ENCODE measurements at regions not wholly inside any gene's neighbourhood (a gene's known extent, or its start where the extent isn't known, plus 50 kb on each side); places are given as distances from the start of the nearest gene placed in this dataset.
"Not testable (repeated sequence)": the region's sequence is repeated elsewhere in the genome, so short reads cannot be mapped to it uniquely, and the experiment has no call there.

DNA sequence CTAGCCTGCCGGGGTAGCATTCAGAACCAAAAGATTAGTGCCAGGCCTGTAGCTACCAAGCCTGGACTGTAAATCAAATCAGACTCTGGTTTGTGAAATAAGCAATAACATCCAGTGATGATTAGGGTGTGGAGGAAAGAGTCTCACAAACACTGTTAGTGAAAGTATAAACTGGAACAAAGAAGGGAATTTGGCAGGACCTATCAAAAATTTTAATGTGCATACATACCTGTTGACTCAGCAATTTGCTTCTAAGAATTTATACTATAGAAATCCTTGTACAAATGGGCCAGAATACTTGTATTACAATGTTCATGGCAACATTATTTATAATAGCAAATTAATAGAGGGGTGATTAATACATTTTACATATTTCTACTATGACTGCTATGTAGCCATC, 109.8 kb upstream of the WARS2 start:
- 50% methylated on average over 1 of the region's 1 CpG for WGBS (ENCODE audit: insufficient coverage)
- no peak overlapping the region for H3K4me3 ChIP-seq (ENCODE audit: low read length)
- no peaks in the 10 kb centered on the region for H3K4me1 ChIP-seq (ENCODE audit: control insufficient read depth, insufficient read depth, low read length)
- no peak overlapping the region for H3K27ac ChIP-seq (ENCODE audit: low read length)
- no peak for DNase-seq
- H3K9me3 ChIP-seq (replicated peaks; ENCODE audit: control insufficient read depth, low read depth, low read length) = no peaks in the 10 kb centered on the region
- H3K27me3 ChIP-seq (ENCODE audit: control insufficient read depth, insufficient read depth, low read length) = no peaks in the 10 kb centered on the region
- H3K36me3 ChIP-seq (ENCODE audit: control insufficient read depth, insufficient read depth, low read length) = no peaks in the 10 kb centered on the region

DNA sequence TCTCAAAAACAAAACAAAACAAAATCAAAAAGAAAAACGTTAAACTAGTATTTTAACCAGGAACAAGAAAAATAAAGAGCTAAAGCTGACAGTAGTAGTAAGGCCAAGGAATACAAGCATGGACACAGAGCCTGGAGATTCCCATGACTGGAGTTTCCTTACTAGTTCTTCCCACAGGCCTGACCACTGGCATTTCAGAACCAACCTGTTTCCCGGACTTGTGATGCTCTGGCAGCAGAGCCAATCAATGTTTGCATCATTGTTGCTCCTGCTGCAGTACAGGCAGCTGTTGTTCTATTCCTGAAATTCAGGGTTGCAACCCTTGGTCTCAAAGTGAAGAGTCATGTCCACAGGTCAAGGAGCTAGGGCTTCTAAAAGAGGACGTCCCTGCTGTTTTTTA, 111.3 kb upstream of the WARS2 start:
- no peak for DNase-seq
- Histone ChIP-seq H3K36me3 (ENCODE audit: control insufficient read depth, insufficient read depth, low read length) (no peaks in the 10 kb centered on the region), H3K4me1 (ENCODE audit: control insufficient read depth, insufficient read depth, low read length) (no peaks in the 10 kb centered on the region), H3K27me3 (ENCODE audit: control insufficient read depth, insufficient read depth, low read length) (no peaks in the 10 kb centered on the region), H3K4me3 (ENCODE audit: low read length) (no peak overlapping the region), H3K27ac (ENCODE audit: low read length) (no peak overlapping the region), H3K9me3 (replicated peaks; ENCODE audit: control insufficient read depth, low read depth, low read length) (no peaks in the 10 kb centered on the region)
- 86% methylated on average over 1 of the region's 3 CpGs for WGBS (ENCODE audit: insufficient coverage)

DNA sequence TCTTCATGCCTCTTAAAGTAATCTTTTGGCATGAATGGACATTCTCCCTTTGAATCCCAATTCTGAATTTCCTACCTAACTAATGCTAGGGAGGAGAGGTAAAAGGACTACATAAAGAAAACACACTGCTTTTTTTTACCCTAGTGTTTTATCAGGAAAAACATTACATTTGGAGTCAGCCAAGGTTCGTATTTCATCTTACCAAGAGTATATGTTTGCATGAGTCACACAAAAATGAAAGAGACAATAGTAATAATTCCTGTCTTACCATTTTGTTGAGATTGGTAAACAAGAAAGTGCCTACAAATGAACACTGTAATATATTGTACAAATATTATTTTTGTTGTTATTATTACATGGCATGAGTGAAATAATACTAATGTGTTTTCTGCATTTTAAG, 112.9 kb upstream of the WARS2 start:
- DNase-seq = peak; percentile 21
- no peak overlapping the region for H3K4me3 ChIP-seq (ENCODE audit: low read length)

DNA sequence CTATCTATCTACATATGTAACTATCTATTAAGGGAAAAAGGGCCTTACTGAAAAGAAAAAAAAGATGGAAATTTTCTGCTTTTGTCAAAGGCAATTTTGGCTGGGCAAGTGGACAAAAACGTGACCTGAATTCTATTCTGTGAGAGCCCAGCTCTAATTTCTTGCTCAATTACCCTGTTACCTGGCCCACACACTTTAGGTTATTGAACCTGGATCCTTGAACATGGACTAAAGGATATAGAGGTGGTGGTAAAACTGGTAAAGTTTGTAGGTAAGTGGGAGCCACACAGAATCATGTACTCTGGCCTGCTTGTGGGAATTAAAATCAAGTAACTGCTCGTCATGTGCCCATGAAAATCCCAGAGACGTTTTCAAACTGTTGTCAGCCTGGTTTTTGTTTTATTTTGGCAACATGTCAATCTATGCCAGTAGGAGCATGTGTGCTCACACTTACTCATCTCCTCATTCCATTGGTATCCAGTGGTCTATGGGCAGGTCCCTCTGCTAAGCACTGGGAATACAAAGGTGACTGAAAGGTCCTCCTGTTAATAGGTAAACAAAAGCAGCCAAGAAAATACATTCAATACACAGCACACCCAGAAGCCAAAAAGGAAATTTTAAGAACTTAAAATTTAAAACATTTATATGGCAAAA, 113.7 kb upstream of the WARS2 start:
- Histone ChIP-seq H3K27me3 (ENCODE audit: control insufficient read depth, insufficient read depth, low read length) (no peaks in the 10 kb centered on the region), H3K4me3 (ENCODE audit: low read length) (no peak overlapping the region), H3K27ac (ENCODE audit: low read length) (no peak overlapping the region), H3K4me1 (ENCODE audit: control insufficient read depth, insufficient read depth, low read length) (no peaks in the 10 kb centered on the region), H3K36me3 (ENCODE audit: control insufficient read depth, insufficient read depth, low read length) (no peaks in the 10 kb centered on the region), H3K9me3 (replicated peaks; ENCODE audit: control insufficient read depth, low read depth, low read length) (no peaks in the 10 kb centered on the region)
- no peak for DNase-seq
- WGBS (ENCODE audit: insufficient coverage) = 56% methylated on average over 2 of the region's 3 CpGs

More for the DNA sequence above, 112.9 kb upstream of the WARS2 start:
- WGBS (ENCODE audit: insufficient coverage) = no CpG with 5 or more reads among the region's 1 CpG
- Histone ChIP-seq H3K9me3 (replicated peaks; ENCODE audit: control insufficient read depth, low read depth, low read length) (no peaks in the 10 kb centered on the region), H3K27me3 (ENCODE audit: control insufficient read depth, insufficient read depth, low read length) (no peaks in the 10 kb centered on the region), H3K36me3 (ENCODE audit: control insufficient read depth, insufficient read depth, low read length) (no peaks in the 10 kb centered on the region), H3K4me1 (ENCODE audit: control insufficient read depth, insufficient read depth, low read length) (no peaks in the 10 kb centered on the region), H3K27ac (ENCODE audit: low read length) (no peak overlapping the region)

DNA sequence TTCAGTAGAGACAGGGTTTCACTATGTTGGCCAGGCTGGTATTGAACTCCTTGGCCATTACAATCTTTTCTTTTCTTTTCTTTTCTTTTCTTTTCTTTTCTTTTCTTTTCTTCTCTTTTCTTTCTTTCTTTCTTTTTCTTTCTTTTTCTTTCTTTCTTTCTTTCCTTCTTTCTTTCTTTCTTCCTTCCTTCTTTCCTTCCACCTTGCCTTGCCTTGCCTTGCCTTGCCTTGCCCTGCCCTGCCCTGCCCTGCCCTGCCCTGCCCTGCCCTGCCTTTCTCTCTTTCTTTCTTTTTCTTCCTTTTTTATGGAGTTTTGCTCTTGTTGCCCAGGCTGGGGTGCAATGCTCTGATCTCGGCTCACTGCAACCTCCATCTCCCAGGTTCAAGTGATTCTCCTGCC, 112.5 kb upstream of the HAO2 start:
- no CpG with 5 or more reads among the region's 1 CpG for WGBS (ENCODE audit: insufficient coverage)

DNA sequence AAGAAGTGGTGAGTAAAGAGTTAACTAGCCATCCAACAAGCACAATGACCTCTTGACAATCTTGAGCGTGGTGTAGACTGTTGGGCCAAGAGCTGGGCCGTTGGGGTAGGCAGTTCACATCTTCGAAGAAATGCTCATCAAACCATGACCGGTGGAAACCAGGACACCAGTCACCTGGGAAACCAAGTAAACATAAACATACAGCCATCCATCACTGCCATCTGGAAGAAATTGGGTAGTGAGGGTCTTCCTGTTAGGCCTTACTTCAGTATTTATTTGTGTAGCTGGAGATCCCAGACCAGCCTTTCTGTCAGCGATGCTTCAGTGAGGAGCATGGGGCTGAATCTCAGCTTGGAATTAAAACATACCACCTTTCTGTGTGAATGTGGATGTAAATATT, 108.1 kb upstream of the HAO2 start:
- H3K36me3 ChIP-seq (ENCODE audit: control insufficient read depth, insufficient read depth, low read length) = no peaks in the 10 kb centered on the region
- no peaks in the 10 kb centered on the region for H3K27me3 ChIP-seq (ENCODE audit: control insufficient read depth, insufficient read depth, low read length)
- no peak overlapping the region for H3K4me3 ChIP-seq (ENCODE audit: low read length)
- DNase-seq = no peak
- no CpG with 5 or more reads among the region's 5 CpGs for WGBS (ENCODE audit: insufficient coverage)
- no peaks in the 10 kb centered on the region for H3K4me1 ChIP-seq (ENCODE audit: control insufficient read depth, insufficient read depth, low read length)
- H3K27ac ChIP-seq (ENCODE audit: low read length) = no peak overlapping the region
- no peaks in the 10 kb centered on the region for H3K9me3 ChIP-seq (replicated peaks; ENCODE audit: control insufficient read depth, low read depth, low read length)

More for the DNA sequence above, 112.5 kb upstream of the HAO2 start:
- not testable (repeated sequence) for H3K9me3 ChIP-seq (replicated peaks; ENCODE audit: control insufficient read depth, low read depth, low read length); H3K27ac ChIP-seq (ENCODE audit: low read length); H3K4me3 ChIP-seq (ENCODE audit: low read length); H3K36me3 ChIP-seq (ENCODE audit: control insufficient read depth, insufficient read depth, low read length); H3K4me1 ChIP-seq (ENCODE audit: control insufficient read depth, insufficient read depth, low read length); DNase-seq; H3K27me3 ChIP-seq (ENCODE audit: control insufficient read depth, insufficient read depth, low read length)

DNA sequence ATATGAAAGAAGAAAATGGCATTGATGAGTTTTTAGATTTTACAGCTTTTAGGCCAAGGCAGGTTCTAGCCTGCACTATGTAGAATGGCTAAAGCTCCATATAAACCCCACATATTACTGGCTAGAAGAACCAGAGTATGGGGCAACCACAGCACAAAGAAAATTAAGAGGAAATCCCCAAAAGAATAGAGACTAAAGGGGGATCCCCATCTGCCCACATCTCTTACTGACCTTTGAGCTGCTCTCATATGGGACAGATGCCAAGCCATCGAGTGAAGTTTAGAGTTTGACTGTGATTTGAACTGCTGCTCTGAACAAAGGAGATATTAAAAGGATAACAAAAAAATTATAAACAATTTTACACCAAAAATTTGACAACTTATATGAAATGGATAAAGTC, 102.2 kb upstream of the HAO2 start:
- no peak for DNase-seq

DNA sequence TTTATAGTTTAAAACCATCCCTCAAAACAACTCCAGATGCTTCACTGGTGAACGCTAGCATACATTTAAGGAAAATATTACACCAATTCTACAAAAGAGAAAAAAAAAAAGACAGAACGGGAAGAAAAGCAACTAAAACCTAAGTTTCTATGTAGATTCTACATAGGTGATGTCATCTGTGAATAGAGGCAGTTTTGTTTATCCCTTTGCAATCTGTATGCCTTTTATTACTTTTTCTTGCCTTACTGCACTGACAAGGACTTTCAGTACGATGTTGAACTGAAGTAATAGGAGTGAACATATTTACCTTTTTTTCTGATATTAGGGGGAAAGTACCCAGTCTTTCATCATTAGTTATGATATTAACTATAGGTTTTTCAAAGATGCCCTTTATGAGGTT, 101.7 kb upstream of the HAO2 start:
- H3K9me3 ChIP-seq (replicated peaks; ENCODE audit: control insufficient read depth, low read depth, low read length) = no peaks in the 10 kb centered on the region
- no peaks in the 10 kb centered on the region for H3K4me1 ChIP-seq (ENCODE audit: control insufficient read depth, insufficient read depth, low read length)
- no peaks in the 10 kb centered on the region for H3K27me3 ChIP-seq (ENCODE audit: control insufficient read depth, insufficient read depth, low read length)
- no peak overlapping the region for H3K4me3 ChIP-seq (ENCODE audit: low read length)
- no peaks in the 10 kb centered on the region for H3K36me3 ChIP-seq (ENCODE audit: control insufficient read depth, insufficient read depth, low read length)
- H3K27ac ChIP-seq (ENCODE audit: low read length) = no peak overlapping the region
- DNase-seq = no peak
- WGBS (ENCODE audit: insufficient coverage) = no CpG with 5 or more reads among the region's 3 CpGs

More for the DNA sequence above, 102.2 kb upstream of the HAO2 start:
- Histone ChIP-seq H3K9me3 (replicated peaks; ENCODE audit: control insufficient read depth, low read depth, low read length) (no peaks in the 10 kb centered on the region), H3K27me3 (ENCODE audit: control insufficient read depth, insufficient read depth, low read length) (no peaks in the 10 kb centered on the region), H3K27ac (ENCODE audit: low read length) (no peak overlapping the region), H3K4me3 (ENCODE audit: low read length) (no peak overlapping the region), H3K36me3 (ENCODE audit: control insufficient read depth, insufficient read depth, low read length) (no peaks in the 10 kb centered on the region), H3K4me1 (ENCODE audit: control insufficient read depth, insufficient read depth, low read length) (no peaks in the 10 kb centered on the region)
- WGBS (ENCODE audit: insufficient coverage) = no CpG with 5 or more reads among the region's 1 CpG

DNA sequence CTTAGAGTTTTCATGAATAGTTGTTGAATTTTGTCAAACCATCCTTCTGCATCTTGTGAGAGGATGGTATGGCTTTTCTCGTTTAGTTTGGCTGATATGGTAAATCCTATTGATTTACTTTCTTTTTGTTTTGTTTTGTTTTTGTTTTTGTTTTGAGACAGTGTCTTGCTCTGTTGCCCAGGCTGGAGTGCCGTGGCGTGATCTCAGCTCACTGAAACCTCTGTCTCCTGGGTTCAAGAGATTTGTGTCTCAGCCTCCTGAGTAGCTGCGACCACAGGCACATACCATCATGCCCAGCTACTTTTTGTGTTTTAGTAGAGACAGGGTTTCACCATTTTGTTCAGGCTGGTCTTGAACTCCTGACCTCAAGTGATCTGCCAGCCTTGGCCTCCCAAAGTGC, 101.3 kb upstream of the HAO2 start:
- H3K4me3 ChIP-seq (ENCODE audit: low read length); DNase-seq; H3K9me3 ChIP-seq (replicated peaks; ENCODE audit: control insufficient read depth, low read depth, low read length); H3K4me1 ChIP-seq (ENCODE audit: control insufficient read depth, insufficient read depth, low read length); H3K36me3 ChIP-seq (ENCODE audit: control insufficient read depth, insufficient read depth, low read length); H3K27ac ChIP-seq (ENCODE audit: low read length); H3K27me3 ChIP-seq (ENCODE audit: control insufficient read depth, insufficient read depth, low read length): not testable (repeated sequence)
- 80% methylated on average over 1 of the region's 4 CpGs for WGBS (ENCODE audit: insufficient coverage)

DNA sequence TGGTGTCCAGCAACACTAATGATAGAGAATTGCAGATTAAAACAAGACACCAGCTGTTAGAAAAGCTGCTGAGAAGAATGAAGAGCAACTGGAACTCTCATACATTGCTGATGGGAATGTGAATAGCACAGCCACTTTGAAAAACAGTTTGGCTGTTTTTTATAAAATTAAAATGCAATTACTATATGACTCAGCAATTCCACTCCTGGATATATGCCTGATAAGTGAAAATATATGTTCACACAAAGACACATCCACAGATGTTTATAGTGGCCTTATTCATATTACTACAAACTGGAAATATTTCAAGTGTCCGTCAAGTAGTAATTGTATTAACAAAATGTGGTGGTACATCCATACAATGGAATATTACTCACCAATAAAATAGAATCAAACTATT, 99.7 kb upstream of the HAO2 start:
- Histone ChIP-seq H3K27ac (ENCODE audit: low read length) (no peak overlapping the region), H3K4me3 (ENCODE audit: low read length) (no peak overlapping the region), H3K9me3 (replicated peaks; ENCODE audit: control insufficient read depth, low read depth, low read length) (no peaks in the 10 kb centered on the region), H3K27me3 (ENCODE audit: control insufficient read depth, insufficient read depth, low read length) (no peaks in the 10 kb centered on the region), H3K36me3 (ENCODE audit: control insufficient read depth, insufficient read depth, low read length) (no peaks in the 10 kb centered on the region), H3K4me1 (ENCODE audit: control insufficient read depth, insufficient read depth, low read length) (no peaks in the 10 kb centered on the region)
- DNase-seq = no peak
- WGBS (ENCODE audit: insufficient coverage) = no CpG with 5 or more reads among the region's 1 CpG
